ENCODE measurements at regions not wholly inside any gene's neighbourhood (a gene's known extent, or its start where the extent isn't known, plus 50 kb on each side); places are given as distances from the start of the nearest gene placed in this dataset.
A peak's percentile ranks its signal among the peaks of the same experiment; 100 is the strongest.

- Mint-ChIP-seq H3K27me3 (peaks cover 8% of the 10 kb centered on the region), H3K4me1 (peaks cover 21% of the 10 kb centered on the region), H3K4me3 (no peak overlapping the region), H3K36me3 (ENCODE audit: low read depth) (no peaks in the 10 kb centered on the region), H3K27ac (no peak overlapping the region)
- no peak for DNase-seq
- no peak for ATAC-seq
- H3K9me3 ChIP-seq (ENCODE audit: control insufficient read depth, low read length, poor library complexity, severe bottlenecking) = no peaks in the 10 kb centered on the region
These were observed 505.4 kb downstream of the CD83 start for GRCh38 chr6:14622909-14623505.

DNA sequence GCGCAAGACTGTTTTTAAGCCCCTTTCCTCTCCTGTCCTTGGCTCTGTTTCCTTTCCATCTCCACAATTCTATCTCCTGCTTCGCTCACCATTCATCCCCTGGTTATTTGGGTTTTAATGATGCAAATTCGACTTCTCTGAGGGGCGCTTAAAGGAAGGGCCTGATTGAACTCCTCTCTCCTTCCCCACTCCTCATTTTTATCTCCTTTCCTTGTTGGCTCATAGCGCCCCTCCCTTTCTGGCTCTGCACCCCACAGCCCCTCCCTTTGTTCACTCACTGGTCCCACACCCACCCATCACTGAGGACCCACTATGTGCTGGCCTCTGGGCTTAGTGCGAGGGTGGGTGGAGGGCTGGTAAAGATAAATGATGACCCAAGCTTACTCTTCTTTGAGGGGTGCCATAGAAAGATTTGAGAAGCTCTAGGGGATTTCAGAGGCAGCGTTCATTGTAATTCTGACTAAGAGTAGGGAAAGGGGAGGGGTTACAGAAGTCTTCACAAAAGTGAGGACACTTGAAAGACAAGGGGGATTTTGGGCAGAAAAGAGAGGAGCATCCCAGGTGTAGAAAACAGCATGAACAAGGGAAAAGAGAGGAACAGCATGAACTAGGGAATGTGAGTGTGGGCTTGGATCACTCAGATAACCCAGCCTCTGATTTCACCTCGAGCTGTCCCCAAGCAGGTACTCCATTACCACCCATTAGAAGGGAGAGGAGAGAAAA, 507.8 kb downstream of the CD83 start:
- peaks cover 8% of the 10 kb centered on the region for H3K27me3 Mint-ChIP-seq
- ATAC-seq (no peak), DNase-seq (no peak)
- no peak overlapping the region for H3K27ac Mint-ChIP-seq
- H3K36me3 Mint-ChIP-seq (ENCODE audit: low read depth) = no peaks in the 10 kb centered on the region
- H3K4me1 Mint-ChIP-seq = peaks cover 24% of the 10 kb centered on the region
- H3K9me3 ChIP-seq (ENCODE audit: control insufficient read depth, low read length, poor library complexity, severe bottlenecking) = no peaks in the 10 kb centered on the region
- H3K4me3 Mint-ChIP-seq = no peak overlapping the region

- H3K9me3 ChIP-seq (ENCODE audit: control insufficient read depth, low read length, poor library complexity, severe bottlenecking) = no peaks in the 10 kb centered on the region
- H3K4me1 Mint-ChIP-seq = peaks cover 19% of the 10 kb centered on the region
- no peak overlapping the region for H3K4me3 Mint-ChIP-seq
- DNase-seq (no peak), ATAC-seq (no peak)
- no peak overlapping the region for H3K27ac Mint-ChIP-seq
- peaks cover 6% of the 10 kb centered on the region for H3K27me3 Mint-ChIP-seq
- H3K36me3 Mint-ChIP-seq (ENCODE audit: low read depth) = no peaks in the 10 kb centered on the region
These were observed 509.0 kb downstream of the CD83 start for GRCh38 chr6:14626556-14626955.

DNA sequence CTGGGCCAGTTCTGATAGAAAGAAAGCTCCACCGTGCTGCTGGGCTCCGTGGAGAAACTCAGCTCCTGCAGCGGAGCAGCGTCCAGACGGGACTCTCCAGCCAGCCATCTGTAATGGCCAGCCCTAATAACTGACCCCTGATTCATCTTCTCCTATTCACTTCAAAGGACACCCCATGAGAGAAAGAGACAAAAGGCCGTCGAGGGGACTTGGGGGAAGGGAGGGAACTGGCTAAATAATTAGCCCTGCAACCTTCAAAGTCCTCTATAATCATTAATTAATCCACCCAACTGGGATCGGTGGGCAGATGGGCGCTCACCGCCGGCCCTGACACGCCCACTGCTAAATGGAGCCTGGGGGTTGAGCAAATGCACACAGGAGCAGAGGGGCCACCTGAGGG, 512.4 kb downstream of the CD83 start:
- peaks cover 3% of the 10 kb centered on the region for H3K36me3 Mint-ChIP-seq (ENCODE audit: low read depth)
- no peak overlapping the region for H3K27ac Mint-ChIP-seq
- no peaks in the 10 kb centered on the region for H3K27me3 Mint-ChIP-seq
- no peak overlapping the region for H3K4me3 Mint-ChIP-seq
- no peak for DNase-seq
- no peaks in the 10 kb centered on the region for H3K9me3 ChIP-seq (ENCODE audit: control insufficient read depth, low read length, poor library complexity, severe bottlenecking)
- ATAC-seq = no peak
- H3K4me1 Mint-ChIP-seq = peaks cover 24% of the 10 kb centered on the region

DNA sequence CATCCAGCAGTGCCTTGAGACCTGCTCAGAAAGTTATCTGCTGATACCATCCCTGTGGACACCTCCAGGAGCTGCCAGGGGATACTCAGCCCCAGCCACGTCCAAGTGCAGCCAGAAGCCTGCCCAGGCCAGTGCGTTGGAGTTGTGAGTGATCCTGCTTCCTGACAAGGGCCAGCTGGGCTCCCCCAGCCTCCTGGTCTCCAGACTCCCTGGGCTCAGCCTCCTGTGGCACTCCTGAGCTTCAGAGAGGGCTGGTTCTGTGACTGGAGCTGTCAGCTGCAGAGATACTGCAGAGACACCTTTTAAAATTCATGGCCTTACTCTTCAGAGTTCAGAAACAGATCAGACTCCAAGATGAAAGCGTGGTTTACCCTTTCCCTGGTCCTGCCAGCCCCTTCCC, 515.9 kb downstream of the CD83 start:
- Mint-ChIP-seq H3K4me1 (peaks cover 34% of the 10 kb centered on the region), H3K27me3 (no peaks in the 10 kb centered on the region), H3K4me3 (peak overlapping the region; percentile 86), H3K36me3 (ENCODE audit: low read depth) (peaks cover 3% of the 10 kb centered on the region), H3K27ac (peak overlapping the region; percentile 87)
- DNase-seq (no peak), ATAC-seq (no peak)
- H3K9me3 ChIP-seq (ENCODE audit: control insufficient read depth, low read length, poor library complexity, severe bottlenecking) = no peaks in the 10 kb centered on the region

DNA sequence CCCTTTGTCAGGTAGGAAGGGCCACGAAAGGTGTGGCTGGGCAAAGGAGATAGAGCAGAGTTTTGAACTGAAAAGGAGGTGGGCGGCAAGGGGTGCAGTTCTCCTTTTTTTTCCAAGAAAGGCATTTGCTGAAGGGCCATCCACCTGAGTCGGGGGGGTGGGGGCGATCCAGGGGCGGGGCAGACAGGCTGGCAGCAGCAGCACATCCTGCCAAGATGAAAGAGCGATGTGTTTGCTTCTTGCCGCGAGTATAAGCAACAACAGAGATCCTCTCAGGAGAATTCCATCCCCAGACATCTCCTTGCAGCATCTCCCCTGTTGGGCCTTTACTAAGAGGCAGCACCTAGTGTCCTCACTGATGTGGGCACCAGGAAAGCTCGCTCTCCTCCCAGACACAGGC, 516.5 kb downstream of the CD83 start:
- Mint-ChIP-seq H3K27me3 (no peaks in the 10 kb centered on the region), H3K36me3 (ENCODE audit: low read depth) (peaks cover 3% of the 10 kb centered on the region), H3K4me1 (peaks cover 34% of the 10 kb centered on the region), H3K27ac (peak overlapping the region; percentile 87), H3K4me3 (peak overlapping the region; percentile 86)
- no peaks in the 10 kb centered on the region for H3K9me3 ChIP-seq (ENCODE audit: control insufficient read depth, low read length, poor library complexity, severe bottlenecking)
- ATAC-seq = no peak
- no peak for DNase-seq

DNA sequence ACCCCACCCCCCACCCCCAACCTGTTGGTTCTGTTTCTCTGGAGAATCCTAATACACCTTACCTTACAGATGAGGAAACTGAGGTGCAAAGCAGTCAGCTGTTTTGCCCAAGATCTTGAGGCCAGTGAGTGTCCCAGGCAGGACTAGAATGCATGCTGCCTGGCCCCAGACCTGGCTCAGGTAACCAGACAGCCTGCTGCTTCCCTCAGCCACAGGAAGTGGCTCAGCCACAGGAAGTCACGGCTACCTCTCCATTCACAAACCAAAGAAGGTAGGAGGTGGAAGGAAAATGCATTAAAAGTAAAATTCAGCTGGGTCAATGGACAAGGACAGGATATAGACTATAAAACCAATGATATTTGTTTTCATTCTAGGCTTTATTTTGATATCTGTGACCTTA, 517.6 kb downstream of the CD83 start:
- peaks cover 37% of the 10 kb centered on the region for H3K4me1 Mint-ChIP-seq
- DNase-seq = no peak

GRCh38 chr6:14635934-14636591, 518.5 kb downstream of the CD83 start:
- Mint-ChIP-seq H3K27me3 (no peaks in the 10 kb centered on the region), H3K4me3 (peak overlapping the region; percentile 83), H3K27ac (peak overlapping the region; percentile 87), H3K4me1 (peaks cover 43% of the 10 kb centered on the region), H3K36me3 (ENCODE audit: low read depth) (peaks cover 3% of the 10 kb centered on the region)
- ATAC-seq = peak; percentile 78
- DNase-seq = no peak
- no peaks in the 10 kb centered on the region for H3K9me3 ChIP-seq (ENCODE audit: control insufficient read depth, low read length, poor library complexity, severe bottlenecking)

More for the DNA sequence above, 517.6 kb downstream of the CD83 start:
- Mint-ChIP-seq H3K4me3 (peak overlapping the region; percentile 86), H3K27me3 (no peaks in the 10 kb centered on the region), H3K36me3 (ENCODE audit: low read depth) (peaks cover 3% of the 10 kb centered on the region), H3K27ac (peak overlapping the region; percentile 87)
- ATAC-seq = peak; percentile 68
- H3K9me3 ChIP-seq (ENCODE audit: control insufficient read depth, low read length, poor library complexity, severe bottlenecking) = no peaks in the 10 kb centered on the region

DNA sequence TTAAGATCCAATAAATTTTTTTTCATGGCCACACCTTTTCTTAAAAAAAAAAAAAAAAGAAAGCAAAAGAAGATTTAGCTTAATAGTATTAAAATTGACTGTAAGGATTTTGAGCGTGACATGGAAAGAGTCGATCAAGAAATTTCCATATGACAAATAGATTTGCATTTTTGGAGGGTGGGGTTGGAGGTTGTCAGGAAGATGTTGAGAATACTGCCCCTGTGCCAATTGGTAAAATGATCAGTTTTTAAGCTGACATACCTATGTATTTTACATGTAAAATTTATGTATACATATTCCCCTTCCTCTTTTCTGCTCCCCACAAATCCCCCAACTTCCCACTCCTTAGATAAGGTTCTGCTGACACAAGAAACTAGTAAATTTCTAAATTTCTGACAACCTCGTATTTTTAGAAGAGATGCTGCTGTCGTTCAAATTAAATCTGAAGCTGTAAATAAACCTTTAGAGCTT, 520.9 kb downstream of the CD83 start:
- no peaks in the 10 kb centered on the region for H3K9me3 ChIP-seq (ENCODE audit: control insufficient read depth, low read length, poor library complexity, severe bottlenecking)
- Mint-ChIP-seq H3K4me1 (peaks cover 42% of the 10 kb centered on the region), H3K27me3 (no peaks in the 10 kb centered on the region), H3K4me3 (no peak overlapping the region), H3K27ac (peak overlapping the region; percentile 51), H3K36me3 (ENCODE audit: low read depth) (no peaks in the 10 kb centered on the region)
- DNase-seq (no peak), ATAC-seq (no peak)

DNA sequence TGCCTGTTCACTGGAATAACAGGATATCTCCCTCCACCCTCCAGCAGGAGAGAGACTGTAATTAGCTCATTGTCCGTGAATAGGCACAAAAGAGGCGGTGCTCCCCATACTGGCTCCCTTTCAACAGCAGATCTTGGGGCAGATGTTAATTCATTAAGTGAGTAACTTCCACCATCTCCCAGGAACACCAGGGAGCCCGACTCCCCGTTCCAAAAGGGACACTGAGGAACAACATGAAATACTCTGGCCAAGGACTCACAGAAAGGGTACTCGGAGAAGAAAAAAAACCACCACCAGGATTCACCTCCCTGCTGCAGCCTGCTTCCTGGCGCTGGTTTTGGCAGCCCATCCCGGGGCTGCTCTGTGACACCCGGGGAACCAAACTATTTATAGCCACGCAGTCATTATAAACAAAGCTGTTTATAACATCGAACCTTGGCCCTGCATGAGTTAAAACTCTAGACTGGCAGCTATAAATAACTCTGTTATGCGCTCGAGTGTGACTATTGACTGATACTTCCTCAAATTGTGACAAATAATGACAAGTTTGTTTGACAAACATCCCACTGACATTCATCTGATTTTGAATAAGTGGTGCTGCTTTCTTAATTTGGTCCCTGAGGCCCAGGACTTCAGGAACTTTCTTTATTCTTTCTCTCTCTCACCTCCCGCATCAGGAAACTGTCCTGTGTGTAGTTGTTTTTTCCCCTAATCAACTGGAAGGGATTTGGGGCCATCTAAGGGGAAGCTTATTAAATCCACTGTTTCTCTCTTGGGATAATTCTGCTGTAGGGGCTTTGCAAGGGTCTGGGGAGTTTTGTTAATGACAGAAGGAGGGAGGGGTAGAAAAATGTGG, 521.6 kb downstream of the CD83 start:
- H3K27me3 Mint-ChIP-seq = no peaks in the 10 kb centered on the region
- H3K9me3 ChIP-seq (ENCODE audit: control insufficient read depth, low read length, poor library complexity, severe bottlenecking) = no peaks in the 10 kb centered on the region
- peaks cover 37% of the 10 kb centered on the region for H3K4me1 Mint-ChIP-seq
- peak overlapping the region; percentile 51 for H3K27ac Mint-ChIP-seq
- peak; percentile 15 for ATAC-seq
- no peak overlapping the region for H3K4me3 Mint-ChIP-seq
- no peaks in the 10 kb centered on the region for H3K36me3 Mint-ChIP-seq (ENCODE audit: low read depth)
- no peak for DNase-seq

- H3K36me3 Mint-ChIP-seq (ENCODE audit: low read depth) = no peaks in the 10 kb centered on the region
- no peaks in the 10 kb centered on the region for H3K27me3 Mint-ChIP-seq
- peak overlapping the region; percentile 52 for H3K4me3 Mint-ChIP-seq
- peaks cover 27% of the 10 kb centered on the region for H3K4me1 Mint-ChIP-seq
- peak overlapping the region; percentile 70 for H3K27ac Mint-ChIP-seq
- no peaks in the 10 kb centered on the region for H3K9me3 ChIP-seq (ENCODE audit: control insufficient read depth, low read length, poor library complexity, severe bottlenecking)
- ATAC-seq (no peak), DNase-seq (no peak)
These were observed 522.5 kb downstream of the CD83 start for GRCh38 chr6:14639983-14640599.

DNA sequence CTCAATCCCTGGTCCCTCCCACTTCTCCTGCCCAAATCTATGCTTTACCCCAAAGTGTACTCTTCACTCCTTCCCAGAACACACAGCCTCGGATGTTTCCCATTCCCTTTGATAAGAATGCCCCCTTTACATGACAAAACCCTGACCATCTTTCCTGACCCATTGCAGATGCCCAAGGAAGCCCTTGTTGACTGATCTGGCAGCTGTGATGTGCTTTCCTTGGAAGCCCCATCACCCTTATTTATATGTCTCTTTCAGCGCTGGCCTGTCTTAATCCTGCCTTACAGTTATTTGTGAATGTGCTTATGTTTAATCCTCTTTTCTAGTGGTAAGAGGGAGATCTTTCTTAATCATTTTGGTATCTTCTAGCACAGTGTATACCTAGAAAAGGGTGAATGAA, 523.1 kb downstream of the CD83 start:
- Mint-ChIP-seq H3K4me1 (peaks cover 25% of the 10 kb centered on the region), H3K27me3 (no peaks in the 10 kb centered on the region), H3K36me3 (ENCODE audit: low read depth) (no peaks in the 10 kb centered on the region), H3K27ac (peak overlapping the region; percentile 70), H3K4me3 (peak overlapping the region; percentile 52)
- no peaks in the 10 kb centered on the region for H3K9me3 ChIP-seq (ENCODE audit: control insufficient read depth, low read length, poor library complexity, severe bottlenecking)
- ATAC-seq (no peak), DNase-seq (no peak)
